ENCODE measurements at regions not wholly inside any gene's neighbourhood (a gene's known extent, or its start where the extent isn't known, plus 50 kb on each side); places are given as distances from the start of the nearest gene placed in this dataset.
A peak's percentile ranks its signal among the peaks of the same experiment; 100 is the strongest.
"Not testable (repeated sequence)": the region's sequence is repeated elsewhere in the genome, so short reads cannot be mapped to it uniquely, and the experiment has no call there.

DNA sequence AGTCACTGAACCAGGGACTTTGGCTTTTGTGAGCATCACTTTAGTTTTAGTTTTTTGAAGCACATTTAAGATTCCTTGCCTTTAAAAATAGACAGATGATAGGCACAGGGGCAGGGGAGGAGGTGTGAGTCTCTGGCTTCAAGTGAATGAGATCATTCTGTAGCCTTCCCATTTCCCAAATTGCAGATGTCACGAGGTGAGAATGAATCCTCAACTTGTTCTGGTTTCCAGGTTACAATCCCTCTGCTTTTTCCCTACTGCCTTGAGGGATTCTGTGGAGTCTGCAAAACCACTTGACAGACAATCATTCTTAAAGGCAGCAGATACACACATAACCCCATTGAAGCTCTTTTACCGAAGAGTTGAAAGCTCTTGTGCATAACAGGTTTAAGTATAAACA, 332.4 kb downstream of the DMAC1 start:
- no peak for DNase-seq (ENCODE audit: low spot score)

DNA sequence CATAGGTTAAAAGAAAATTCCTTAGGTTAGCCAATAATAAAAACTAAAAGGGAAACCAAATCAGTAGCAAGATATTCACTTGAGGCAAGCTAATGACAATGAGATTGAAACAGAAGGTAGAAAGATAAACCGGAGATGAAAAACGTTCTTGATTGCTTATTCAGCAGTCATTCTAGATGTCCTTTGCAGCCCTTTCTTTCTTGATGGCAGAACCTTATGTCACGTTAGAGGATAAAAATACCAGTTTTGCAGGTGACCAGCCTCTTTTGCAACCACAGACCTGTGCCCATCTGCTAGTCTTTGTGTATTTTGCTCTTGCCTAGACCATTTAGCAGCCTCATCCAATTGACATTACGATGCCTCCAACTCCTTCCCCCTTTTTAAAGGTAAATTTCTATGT, 337.8 kb downstream of the DMAC1 start:
- DNase-seq (ENCODE audit: low spot score), result no peak

DNA sequence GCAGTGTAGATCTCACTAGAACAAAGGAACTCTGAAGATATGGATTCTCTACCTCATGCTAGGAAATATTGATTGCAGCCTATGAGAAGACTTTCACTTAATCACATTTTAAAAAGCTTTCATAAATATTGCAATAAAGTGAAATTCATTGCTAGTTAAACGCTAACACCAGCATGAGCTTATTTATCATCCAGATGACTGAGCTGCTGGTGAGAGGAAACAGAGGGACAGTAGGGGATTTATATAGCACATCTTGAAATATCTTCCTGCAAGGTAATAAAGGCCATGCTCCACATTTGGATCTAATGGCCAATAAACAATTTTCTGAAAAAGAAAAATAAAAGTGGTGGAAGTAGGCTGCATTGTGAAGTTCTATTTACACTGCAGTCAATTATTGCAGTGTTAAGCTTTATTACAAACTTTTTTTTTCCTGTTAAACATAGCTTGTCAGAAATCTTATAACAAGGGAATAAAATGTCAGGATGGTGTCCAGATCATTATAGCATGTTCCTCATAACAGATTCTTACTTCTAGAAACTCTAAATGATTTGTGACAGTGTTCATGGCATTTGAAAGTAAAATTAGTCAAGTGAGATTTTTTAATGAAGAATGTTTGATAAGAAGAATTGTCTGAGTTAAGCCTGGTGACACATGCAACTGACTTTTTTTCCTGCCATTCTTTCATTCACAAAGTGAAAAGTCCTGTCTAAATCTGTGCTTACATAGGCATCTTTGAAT, 342.6 kb downstream of the DMAC1 start:
- DNase-seq (ENCODE audit: low spot score), result no peak

DNA sequence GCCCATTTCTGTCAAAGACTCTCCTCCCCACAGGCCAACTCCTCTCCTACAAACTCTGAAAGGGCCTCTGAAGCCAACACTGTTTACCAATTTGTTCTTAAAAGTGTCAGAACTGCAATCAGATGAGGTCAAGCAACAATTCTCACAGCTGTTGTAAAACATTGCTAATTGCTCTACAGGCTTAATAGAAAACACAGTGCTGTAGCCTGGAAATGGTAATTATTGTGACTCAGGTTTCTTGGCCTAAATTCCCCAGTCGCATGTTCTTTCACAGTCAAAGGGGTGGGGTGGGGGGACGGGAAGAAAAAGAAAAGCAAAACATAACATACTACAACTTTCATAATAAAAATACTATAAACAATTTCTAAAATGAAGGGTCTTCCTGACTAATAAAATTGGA, 343.2 kb downstream of the DMAC1 start:
- DNase-seq (ENCODE audit: low spot score), result no peak

DNA sequence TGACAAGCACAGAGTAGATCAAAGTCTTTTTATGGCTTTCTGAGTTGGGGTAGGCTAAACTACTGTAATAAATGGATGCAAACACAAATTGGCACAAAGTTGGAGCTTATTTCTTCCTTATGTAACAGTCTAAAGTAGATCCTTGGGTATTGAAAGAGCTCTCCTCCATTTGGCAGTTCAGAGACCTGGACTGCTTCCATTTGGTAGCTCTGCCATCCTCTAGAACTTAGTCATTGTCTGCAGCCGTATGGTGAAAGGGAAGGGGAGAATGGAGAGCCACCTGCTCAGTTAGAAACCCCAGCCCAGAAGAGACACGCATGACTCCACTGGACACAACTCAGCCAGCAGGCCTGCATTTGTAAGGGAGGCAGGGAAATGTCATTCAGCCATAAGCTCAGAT, 345.0 kb downstream of the DMAC1 start:
- peak; percentile 1 for DNase-seq (ENCODE audit: low spot score)

DNA sequence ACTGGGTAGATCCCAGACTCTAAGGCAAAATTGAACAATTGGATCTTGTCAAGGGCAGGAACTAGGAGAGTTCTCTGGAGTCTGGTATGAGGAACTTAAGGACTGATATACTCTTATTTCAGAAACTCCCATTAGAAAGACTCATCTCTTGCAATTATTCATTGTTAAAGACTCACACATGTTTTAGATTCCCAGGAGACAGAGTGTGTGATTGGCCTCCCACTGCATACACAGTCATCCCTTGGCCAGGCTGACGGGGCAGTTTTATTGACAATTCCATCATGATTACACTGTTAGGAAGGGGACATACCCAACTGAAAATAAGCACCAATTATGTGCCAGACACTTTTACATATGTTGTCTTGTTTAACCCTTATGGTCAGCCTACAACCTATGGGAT, 347.2 kb downstream of the DMAC1 start:
- no peak for DNase-seq (ENCODE audit: low spot score)

DNA sequence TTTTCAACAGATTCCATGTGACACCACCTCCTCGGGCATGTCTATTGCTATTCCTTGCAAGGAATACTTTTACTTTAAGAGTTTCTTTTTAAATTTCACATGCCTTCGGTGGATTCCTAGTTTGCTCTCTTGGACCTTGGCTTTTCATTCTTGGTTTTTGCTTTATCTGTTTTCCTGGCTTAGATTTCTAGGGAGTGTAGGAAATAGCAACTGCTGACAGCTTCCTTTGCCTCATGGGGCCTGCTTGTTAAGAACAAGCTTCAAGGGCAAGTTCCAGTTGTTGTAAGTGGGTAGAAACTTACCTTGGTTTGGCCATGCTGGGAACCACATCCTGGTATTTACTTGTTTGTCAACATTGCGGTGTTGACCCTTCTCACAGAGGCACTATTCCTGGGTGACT, 348.5 kb downstream of the DMAC1 start:
- no peak for DNase-seq (ENCODE audit: low spot score)

DNA sequence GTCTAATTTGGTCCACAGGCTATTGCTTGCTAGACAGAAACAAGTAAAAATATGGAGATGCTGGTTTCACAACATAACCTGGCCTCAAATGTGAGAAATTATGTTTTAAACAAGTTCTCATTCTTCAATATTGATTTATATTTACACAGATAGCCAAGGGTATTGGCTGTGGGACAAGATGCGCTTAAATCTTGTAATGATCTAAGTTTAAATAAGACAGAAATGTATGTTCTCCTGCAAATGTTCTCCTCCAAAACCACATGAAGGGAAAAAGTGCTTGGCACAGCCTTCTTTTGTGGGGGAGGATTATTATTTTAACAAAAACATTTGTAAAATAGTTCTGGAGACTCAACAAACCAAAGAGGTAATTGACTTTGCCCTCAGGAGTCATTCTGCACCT, 356.0 kb downstream of the DMAC1 start:
- no peak for DNase-seq (ENCODE audit: low spot score)

DNA sequence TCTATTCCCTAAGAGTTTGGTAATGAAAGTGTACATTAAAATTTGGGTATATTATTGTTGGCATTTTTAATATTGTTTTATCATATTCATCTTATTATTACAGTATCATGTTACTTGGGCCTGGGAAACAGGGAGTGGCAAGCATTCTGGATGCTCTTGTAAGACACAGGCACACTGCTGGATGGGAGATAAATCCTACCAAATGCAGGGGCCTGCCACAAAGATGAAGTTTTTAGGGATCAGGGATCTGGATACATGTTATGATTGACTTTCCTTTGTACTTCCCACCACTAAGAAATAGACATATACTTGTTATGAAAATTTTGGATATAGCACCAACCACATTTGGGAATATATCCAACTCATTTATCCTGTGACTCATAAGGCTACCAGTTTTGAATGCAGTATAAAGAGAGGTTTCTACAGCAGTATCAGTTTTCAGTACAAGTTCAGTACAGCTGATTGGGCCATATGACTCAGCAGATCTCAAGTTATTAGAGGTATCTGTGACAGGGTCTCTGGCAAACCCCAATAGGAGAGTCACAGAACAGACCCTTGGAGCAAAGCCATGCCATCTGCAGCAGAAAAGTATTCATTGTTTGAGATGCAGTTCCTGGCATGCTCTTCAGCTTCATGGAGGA, 360.1 kb downstream of the DMAC1 start:
- DNase-seq (ENCODE audit: low spot score), result peak; percentile 5

DNA sequence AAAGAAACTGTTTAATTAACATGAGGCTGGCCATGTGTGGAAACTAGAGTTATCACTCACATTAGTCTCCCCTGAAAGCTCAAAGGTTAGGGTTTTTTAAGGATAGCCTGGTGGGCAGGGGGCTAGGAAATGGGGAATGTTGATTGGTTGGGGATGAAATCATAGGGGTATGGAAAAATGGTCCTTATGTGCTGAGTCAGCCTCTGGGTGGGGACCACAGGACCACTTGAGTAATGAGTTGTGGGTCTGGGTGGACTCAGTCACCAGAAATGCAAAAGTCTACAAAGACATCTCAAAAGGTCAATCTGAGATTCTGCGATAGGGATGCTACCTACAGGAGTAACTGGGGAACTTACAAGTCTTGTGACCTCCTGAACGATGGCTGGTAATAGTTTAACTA, 362.8 kb downstream of the DMAC1 start:
- DNase-seq (ENCODE audit: low spot score), result no peak

DNA sequence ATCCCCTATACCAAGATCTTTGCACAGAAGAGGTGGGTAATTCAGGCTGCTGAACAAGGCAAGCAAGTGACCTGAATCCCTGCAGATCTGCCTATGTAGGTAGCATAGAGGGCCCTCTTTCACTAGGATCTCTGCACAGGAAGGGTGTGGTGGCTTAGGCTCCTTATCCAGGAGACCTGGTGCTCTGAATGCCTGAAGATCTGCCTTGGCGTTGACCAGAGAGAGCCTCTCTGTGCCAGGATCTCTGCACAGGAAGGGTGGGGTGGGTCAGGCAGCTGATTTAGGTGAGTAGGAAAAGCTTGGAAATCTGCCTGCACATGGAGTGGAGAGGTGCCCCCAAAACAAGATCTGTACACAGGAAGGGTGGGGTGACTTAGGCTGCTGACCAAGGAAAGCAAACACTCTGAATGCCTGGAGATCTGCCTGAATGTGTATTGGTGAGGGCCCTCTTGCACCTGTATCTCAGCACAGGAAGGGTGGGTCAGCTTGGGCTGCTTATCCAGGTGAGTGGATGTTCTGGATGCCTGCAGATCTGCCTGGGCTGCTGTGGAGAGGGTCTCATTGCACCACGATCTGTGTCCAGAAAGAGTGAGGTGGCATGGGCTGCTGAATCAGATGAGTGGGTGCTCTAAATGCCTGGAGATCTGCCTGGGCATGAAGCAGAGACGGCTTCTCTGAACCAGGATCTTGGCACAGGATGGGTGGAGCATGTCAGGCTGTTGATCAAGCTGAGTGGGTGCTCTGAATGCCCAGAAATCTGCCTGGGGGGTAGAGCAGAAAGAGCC, 365.9 kb downstream of the DMAC1 start:
- no peak for DNase-seq (ENCODE audit: low spot score)

DNA sequence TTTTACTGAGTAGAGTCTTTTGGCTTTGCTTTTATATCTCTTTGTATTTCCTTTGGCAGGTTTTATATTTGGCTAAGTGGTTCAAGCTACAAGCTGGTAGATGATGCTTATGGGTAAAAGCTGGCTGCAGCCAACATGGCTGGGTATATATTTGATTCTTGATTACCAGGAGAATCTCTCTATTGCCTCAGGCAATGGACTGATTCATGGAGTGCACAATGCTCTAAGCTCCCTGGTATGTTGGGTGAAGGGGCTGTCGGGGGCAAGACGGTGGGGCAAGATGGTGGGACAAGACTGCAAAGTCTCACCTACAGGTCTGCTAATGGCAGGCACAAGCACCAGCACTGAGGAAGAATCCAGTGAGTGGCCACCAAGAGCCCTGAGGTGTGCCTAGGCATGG, 366.6 kb downstream of the DMAC1 start:
- no peak for DNase-seq (ENCODE audit: low spot score)

DNA sequence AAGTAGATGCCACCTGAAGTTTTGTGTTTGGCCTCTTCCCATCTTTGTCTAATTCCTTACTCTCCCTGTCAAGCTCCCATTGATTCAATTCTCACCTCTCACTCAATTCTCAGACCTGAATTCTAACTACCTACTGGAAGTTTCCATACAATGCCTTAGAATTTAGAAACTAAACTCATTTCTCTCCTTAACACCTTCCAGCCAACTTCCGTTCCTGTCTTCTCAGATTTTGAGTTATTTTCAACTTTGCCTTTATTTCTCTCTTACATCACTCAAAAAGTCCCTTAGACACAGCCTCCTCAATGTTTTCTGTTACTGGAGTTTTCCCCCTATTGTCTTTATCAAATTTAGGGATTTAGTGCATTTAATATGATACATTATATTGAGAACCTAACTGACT, 382.2 kb downstream of the DMAC1 start:
- DNase-seq (ENCODE audit: low spot score), result not testable (repeated sequence)

DNA sequence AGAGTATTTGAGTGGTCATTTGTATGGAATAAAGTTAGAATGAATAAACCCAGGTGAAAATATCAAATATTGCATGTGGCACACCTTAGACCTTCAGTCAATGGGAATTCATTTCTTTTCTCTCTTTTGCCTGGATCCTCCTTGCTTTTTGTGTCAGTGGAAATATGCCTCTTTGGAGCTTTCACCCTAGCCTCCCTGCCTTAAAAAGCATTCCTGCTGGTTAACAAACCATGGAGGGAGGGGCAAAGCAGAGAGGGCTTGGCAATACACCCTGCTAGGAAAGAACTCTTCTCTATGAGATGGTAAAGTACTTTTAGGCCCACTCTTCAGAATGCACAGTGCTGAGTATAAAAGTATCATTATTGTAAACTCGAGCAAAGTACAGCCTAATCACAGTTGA, 383.7 kb downstream of the DMAC1 start:
- no peak for DNase-seq (ENCODE audit: low spot score)

DNA sequence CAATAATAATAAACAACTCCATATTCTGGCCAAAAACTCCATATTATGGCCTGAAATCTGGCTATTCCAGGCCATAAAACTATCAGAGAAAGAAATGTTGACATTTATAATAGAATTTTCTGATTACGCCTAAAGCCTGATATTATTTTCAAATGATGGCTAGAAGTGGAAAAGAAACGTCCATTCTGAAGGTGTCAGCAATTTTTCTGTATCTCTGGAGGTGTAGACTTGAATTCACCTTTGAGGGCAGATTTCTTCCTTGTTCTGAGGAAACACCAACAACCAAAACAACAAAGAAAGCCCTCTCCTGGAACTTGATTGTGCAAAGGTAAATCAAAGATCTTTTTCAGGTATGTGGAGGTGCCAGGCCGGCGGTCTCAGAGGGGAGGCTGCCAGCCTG, 390.7 kb downstream of the DMAC1 start:
- no peak for DNase-seq (ENCODE audit: low spot score)

DNA sequence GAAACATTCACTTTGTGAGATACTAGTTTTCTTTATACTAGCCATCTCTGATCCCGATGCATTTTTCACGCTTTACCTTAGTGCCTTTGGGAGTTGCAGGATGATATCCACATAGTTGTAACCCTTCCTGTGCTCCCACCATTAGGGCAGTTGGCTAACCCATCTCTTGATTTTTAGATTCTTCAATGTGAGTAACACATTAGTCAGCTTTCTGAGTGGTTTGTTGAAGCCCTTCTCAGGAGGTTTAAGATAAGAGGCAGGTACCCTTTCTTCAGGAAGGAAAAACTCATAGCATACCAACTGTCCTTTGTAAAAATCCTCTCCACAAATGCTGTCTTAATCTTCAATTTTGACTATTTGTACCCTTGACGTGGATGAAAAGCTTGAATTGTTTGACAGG, 392.3 kb downstream of the DMAC1 start:
- no peak for DNase-seq (ENCODE audit: low spot score)

DNA sequence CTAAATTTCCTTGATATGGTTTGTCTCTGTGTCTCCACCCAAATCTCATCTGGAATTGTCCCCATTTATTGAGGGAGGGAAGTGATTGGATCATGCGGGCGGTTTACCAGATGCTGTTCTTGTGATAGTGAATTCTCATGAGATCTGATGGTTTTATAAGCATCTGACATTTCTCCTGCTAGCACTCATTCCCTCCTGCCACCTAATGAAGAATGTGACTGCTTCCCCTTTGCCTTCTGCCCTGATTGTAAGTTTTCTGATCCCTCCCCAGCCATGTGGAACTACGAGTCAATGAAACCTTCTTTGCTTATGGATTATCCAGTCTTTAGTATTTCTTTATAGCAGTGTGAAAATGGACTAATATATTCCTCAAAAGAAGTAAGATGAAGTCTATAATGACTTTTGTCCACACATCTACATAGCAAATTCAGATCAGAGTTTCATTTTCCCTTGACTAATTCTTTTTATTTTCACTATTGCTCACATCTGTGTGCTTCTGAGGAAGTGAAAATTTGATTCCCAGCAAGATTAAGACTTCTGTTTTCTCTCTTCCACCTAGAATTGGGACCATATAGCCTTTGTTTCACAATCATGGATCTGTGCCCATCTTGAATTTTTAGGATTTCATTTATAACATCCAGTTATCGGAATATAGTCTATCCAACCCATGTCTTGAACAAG, 393.5 kb downstream of the DMAC1 start:
- DNase-seq (ENCODE audit: low spot score), result peak; percentile 7

DNA sequence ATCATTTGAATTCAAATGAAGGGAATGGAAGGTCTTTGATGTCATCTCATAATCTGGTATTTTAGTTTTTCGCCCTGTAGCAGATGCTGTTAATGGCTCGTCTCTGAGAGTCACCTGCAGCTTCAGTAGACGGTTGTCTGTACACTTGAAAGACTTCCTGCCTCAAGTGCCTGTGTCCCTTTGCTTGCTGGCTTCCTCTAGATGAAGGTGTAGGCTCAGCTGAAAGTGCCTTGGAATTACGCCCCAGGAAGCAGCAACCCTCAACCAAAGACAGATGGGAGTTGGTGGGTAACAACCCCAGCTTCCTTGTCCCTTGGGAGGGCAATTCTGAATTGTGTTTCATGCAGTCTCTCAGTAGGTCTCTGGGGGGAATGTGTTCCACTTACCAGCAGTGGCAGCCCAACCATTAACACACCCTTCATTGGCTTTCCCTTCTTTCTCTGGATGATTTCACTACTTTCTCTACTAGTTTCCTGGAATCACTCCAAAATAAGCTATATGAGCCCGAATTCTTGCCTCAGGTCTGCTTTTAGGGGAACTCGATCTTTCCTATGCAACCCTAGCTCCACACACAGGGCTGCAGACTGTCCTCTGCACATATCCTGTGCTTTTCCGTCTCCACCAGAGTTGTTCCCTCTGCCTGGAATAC, 395.6 kb downstream of the DMAC1 start:
- DNase-seq (ENCODE audit: low spot score), result no peak

DNA sequence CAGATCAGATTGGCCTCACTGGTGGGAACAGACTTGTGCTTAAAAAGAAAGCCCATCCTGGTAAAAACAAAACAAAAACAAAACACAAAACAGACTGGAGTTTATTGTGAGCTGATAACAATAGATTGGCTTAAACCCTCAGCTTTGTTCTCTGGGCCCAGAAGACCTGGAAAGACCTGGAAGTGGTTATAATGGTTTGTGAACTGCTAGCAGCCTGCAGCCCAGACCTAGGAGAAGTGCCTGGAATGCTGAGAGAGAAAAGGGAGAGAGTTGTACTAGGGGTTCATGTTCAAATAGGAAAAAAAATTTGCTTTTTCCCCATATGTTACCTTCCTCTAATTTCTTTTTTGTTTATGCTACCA, 396.6 kb downstream of the DMAC1 start:
- no peak for DNase-seq (ENCODE audit: low spot score)

DNA sequence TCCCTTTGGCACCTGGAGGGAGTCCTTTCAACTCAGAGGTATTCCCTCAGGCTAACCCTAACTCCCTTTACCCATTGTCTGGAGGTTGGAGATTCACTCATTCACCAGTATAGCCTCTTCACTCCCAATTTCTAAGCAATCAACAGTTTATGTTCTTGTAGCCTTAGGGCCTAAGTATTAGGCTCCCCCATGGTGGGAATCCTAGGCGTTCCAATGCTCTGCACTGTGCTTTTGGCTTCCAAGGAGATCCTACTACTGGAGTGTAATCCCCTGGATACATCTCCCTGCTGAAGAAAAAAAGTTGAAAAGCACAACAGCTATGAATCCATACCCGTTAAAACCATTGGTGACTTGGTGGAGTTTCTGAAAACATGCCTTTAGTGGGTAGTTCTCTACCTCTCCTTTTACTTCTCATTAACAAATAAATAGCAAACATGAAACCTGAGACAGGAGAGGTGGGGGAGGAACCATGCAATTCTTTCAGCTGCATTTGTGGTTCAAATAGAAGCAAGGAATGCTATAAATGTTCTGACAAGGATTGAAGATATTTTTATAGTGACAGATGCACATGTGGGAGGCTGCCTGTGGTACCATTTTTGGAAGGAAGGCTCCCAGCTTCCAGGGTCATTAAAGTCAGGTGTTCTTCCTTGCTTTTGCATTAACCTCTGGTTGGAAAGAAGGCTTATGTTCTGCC, 397.1 kb downstream of the DMAC1 start:
- DNase-seq (ENCODE audit: low spot score), result no peak

DNA sequence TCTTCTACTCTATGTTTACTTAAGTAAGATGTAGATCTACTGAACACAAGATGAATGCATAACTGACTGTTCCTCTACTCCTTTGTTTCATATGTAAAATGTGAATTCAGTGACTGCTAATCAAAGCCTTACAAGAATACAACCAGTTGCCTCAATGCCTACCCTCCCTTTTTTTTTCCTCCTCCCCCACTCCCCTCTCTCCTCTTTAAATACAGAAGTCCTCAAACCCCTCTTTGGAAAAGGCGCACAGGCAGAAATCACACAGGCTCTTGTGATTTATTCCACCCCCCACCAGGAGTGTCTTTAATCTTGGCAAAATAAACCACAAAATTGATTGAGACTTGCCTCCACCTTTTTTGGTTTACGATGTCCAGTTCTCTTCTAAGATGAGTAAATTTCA, 398.5 kb downstream of the DMAC1 start:
- DNase-seq (ENCODE audit: low spot score), result no peak
